NCI-H446 treated with DMSO at 0.1 percent for 48 hours (cell line): ENCODE measurements at regions not wholly inside any gene's neighbourhood (a gene's known extent, or its start where the extent isn't known, plus 50 kb on each side); places are given as distances from the start of the nearest gene placed in this dataset.

Experiments
- DNase-seq: peaks from one replicate; lab custom pipeline; 2025; lab: John Stamatoyannopoulos, UW

DNA sequence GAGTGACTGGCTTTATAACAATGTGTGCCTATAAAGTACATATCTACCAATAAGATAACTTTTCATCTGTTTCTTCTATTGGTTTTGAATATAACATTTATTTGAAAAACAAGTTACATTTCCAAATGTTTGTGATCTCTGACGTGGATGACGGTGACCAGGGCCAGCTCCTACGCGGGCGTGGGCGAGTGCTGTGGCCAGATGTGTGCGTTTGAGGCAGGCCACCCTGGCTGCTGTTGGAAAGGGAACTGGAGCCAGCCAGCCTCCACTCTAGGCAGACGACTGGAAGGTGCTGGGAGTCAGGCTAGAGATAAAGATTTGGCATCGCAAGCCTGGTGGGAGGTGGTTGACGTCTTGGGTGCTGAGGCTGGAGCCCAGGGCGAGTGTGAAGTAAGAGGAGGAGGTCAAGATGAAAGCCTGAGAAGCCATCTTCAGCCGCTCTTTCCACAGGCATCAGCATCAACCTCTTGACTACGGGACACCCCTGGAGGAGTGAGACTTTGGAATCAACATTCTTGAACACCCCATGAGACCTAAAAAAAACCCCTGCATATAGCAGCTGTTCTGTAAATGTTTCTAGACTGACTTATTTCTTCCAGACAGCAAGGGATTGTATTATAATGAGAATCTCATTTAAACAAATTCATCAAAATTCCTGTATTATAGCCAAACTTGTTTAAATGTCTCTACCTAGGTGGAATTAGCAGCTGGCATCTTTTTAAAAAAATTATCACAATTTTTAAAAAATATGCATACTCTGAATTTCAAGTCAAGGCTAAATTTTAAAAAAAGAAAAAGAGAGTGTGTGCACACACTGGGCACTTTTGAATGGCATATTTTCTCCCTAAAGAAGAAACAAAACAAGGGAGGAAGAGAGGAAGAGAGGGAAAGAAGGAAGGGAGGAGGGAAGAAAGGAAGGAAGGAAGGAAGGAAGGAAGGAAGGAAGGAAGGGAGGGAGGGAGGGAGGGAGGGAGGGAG is 112.5 kb upstream of the SLC44A3 start:
- DNase-seq: no peak

DNA sequence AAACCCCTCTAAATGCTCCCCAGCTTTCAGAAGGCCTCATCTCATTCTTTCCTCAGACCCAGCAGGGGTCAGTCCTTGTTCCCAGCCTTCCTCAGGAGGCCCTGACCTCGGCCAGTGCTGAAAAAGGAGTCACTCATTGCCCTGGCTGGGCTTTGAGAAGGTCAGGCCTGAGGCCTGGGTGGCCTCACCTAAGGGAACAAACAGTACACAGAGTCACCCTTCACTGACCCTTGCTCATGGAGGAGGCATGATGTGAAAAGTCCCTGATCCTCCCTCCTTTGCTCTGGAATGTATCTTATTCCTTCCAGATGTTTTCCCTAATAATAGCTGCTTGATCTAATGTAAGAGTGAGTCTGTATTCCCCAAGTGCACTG is 117.7 kb upstream of the SLC44A3 start:
- no peak for DNase-seq

DNA sequence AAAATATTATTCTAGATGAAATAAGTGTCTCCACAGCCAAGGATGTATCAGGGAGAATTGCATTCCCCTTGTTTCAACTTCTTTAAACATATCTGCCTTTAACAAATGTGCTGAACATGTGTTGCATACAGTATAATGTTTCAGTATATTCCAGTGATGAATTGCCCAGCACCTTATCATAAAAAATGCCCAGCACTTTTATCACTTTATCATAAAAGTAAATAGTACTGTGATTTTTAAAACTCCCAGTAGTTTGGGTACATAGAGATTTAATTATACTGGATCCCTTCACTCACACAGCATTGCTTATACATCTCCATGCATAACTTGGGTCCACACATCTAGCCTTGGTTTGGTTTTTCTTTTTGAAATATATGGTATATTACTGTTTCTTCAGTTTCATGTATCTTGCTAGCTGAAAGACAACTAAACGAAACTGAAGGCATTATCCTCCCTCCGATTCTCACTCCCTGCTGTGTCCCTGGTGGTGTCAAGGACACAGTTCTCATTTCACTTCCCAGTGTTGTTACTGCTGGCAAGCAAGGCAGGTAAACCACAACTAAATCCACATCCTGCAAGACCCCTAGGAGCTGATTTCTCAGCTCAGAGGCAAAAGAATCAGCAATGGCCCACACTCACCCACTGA is 118.2 kb upstream of the SLC44A3 start:
- DNase-seq: no peak

DNA sequence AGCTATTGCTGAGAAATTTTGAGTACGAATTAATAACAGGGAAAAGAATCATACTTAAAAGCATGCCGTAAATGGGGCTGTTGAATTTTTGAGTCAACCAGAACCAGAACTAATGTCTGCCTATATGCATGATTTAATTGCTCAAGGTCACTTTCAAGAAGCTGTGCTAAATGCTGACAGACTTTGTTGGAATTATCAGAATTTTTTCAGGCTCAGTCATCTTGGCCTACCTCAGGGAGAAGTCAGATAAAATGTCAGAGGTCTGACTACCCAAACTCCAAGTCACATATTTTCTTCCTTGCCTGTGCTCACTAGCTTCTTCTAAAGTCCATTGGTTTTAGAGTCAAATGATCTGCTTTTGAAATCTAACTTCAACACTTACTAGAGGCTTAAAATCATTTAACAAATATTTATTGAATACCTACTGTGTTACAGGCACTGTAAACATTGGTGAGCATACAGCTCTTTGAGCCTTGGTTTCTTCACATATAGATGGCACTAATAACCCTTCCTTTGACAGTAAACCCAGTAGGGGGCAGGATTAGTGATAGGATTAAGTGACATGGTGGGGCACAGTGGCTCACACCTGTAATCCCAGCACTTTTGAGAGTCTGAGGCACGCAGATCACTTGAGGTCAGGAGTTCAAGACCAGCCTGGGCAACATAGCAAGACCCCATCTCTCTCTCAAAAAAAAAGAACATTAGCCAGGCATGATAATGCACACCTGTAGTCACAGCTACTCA is 121.2 kb upstream of the SLC44A3 start:
- no peak for DNase-seq

DNA sequence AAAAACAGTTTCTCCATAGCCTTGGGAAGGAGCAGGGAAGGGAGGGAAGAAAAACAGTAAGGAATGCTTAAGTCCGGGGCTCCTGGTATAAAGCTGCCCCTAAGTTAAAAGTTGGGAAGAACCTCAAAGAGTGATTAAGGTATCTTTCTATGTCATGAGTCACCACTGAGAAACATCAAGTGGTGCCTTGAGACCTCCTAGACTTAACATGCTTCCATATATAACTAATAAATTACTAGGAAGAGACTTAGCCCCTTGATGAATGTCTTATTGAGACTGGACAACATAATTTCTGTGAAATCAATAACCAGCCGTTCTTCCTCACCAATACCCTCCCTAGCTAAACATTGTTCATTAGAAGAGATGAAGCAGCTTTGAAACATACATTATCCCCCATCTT is 121.8 kb upstream of the SLC44A3 start:
- DNase-seq: no peak

DNA sequence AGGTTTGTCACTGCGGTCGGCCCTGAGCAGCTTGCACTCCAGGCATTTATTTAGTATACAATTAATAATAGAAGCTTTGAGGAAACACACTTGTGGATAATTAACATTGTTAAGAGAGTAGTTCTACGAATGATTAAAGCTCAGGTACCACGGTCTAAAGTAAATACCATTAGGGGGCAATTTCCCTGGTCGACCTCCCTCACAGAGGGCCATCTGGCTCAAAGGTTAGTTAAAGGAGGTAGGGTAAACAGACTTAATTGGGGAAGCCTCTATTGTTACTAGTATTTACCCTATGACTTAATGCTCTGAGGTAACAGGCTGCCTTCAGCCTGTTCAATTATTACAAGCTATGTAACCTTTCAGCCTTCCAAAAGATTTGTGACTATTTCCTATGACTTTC is 122.3 kb upstream of the SLC44A3 start:
- no peak for DNase-seq

DNA sequence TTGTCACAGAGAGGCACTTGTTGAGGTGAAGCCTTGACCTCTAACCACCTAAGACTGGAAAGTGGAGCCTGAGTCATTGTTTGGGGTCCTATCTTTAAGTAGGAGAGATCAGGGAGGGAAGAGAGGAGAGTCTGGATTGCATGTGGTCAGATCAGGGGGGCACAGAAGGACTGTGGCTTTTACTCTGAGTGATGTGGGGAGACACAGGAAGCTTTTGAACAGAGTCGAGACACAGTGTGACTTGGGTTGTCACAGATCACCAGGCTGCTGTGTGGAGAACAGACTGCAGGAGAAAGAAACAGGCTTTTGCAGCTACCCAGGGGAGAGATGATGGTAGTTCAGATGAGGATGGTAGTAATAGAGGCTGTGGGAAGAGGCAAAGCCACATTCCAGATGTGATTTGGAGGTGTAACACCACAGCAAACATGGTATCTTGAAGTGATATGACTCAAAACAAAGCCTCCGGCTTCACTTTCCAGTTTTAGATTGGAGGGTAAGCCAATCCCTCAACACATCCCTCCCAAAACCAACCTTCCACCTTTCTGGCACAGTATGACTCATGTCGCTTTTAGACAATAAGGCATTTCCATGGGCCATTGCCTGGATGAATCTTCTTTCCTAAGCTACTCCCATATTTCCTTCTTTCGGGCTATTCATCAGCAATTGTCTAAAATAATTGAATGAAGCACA is 125.8 kb upstream of the SLC44A3 start:
- DNase-seq: no peak

DNA sequence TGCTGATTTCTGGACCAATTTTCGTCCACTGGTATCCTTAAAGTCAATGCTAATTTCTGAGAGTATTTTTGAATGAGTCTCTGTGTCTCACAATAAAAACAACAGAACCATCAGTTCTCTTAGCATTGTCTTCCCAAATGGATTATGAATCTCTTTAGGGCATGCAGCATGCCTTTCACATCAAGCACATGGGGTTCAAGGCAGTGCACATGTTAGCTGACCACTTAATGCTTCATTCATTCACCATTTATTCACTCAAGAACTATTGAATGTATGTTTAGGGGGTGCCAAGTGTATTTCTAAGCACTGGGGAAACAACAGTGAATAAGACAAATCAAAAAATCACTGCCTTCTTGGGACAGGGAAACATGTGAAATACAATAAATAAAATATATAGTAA is 126.7 kb upstream of the SLC44A3 start:
- DNase-seq: no peak

DNA sequence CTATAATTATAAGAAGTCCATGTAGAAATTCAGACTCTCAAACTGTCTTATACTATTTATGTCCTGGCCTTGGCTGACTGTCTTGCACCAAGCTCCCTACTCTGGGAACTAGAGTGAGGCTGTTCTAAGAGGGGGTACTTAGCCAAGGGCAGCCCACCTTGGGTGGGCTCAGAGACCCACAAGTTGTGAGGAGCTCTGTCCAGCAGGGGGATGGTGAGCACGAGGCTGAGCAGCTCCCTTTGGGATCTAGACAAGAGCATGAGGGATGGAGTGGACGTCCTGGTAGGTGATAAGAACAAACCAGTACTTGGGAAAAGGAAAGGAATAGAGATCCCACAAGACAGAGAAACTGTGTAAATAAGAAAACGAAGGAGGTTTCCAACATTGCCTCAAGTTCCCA is 127.1 kb upstream of the SLC44A3 start:
- DNase-seq: no peak

DNA sequence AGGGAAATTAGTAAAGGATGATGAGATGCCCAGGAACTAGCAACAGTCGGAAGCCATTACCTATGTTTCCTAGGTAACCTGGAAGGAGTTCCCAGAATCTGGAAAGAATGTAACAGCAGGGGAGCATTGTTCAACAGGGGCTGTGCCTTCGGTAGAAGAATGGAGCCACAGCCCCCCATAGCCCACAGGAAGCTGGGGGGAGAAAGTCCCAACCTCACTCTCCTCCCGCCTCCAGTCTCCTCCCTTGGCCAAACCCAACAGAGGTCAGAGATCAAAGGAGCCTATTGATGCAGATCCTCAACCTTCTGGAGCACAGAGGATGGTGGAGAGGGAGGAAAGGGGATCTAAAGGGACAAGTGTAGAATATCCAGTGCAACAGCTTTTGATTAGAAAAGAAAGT is 131.5 kb upstream of the SLC44A3 start:
- no peak for DNase-seq

DNA sequence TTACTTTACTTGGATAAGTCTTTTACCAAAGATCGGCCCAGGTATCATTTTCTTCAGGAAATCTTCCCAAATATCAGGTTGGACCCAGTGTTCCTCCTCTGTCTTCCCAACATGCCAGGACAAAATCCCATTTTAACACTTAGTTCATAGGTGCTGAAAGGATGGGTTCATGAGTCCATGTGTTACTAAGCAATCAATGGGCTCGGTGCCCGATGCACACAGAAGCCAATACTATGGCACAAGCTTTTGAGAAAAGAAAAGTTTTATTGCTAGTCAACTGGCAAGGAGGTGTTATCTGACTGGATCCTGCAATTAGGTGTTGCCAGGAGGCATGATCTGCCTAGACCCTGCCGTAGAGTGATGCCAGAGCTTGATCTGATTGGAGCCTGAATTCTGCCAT is 133.3 kb upstream of the SLC44A3 start:
- no peak for DNase-seq

DNA sequence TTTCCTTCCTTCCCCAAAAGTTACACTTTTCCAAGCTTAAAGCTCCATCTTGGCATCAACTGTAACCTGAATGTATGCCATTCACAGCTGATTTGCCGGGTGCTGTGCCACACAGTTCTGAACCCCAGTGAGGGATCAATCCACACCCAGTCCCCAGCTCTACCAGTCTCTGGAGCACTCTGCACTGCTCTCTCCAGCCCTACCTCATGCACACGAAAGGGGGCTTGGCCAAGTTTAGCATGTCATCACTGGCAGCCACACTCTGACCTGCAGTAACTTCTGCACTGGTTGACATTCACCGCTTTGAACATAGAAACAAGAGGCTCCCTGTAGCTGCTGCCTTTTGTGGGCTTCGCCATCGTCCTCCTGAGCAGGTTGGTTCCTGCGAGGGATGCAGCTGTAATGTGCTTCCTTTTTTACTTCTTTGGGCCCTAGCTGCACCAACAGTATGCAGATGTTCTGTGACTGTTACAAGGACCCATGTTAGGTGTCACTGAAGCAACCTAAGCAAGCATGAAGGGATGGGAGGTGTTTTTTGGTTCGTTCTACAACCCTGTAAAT is 135.4 kb upstream of the SLC44A3 start:
- no peak for DNase-seq

DNA sequence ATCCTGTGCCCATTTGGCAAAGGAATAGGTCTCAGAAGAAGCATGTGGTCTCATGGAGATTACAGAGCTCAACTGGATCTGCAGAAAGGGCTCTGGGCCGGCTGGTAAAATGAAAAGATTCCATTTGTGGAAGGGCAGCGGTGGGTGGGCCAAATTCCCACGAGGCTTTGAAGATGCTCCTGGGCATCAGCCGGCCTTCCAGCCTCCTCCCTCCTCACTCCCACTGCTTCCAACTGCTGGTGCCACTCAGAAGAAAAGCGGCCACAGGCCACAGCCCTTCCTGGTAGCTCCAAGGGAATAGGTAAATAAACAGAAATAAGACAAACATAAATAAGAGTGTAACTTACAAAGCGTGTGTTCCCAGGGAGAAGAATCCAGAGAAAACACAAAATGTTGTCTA is 136.3 kb upstream of the SLC44A3 start:
- no peak for DNase-seq

DNA sequence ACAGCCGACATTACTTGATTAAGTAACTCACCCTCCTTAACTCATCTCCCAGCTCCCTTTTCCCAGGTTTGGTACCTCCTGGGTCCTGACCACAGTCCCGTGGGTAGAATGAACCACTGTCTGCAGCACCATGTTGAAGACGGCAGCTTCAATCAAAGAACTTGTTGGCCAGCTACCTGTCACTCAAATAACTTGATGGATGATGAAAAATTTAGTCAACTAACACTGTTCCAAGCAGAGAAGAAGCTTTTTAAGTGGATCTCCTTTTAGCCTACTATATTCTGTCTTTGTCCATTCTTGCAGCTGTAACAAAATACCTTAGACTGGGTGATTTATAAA is 138.4 kb upstream of the F3 start:
- DNase-seq: no peak

DNA sequence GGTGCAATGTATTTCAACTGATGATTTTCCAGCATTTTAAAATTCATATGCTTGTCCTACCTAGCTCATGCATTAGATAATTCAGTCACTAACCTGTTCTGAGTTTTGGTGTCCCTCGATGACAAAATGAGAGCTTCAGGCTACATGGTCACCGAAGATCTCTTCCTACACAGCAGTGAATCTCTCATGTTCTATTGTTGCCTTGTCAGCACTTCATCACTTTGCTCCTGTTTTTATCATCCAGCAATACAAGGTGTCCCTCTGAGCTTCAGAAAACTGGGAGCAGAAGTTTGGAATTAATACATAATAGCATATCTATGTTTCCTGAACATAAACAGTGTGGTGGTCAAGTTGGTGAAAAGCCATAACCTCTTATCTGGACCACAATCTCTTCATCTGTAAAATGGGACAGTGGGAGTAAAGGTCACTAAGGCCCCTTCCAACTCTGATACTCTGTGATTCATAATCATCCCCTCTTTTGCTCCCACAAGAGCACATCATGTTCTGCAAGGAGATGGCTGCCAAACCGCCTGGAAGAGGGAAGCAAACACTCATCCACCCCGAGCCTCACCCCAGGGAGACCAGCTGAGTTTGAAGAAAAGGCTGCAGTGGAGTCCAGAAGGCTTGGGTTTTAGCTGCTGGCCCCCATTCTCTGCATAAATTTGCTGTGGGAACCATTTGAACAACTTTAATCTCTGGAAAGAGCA is 137.9 kb upstream of the F3 start:
- no peak for DNase-seq

DNA sequence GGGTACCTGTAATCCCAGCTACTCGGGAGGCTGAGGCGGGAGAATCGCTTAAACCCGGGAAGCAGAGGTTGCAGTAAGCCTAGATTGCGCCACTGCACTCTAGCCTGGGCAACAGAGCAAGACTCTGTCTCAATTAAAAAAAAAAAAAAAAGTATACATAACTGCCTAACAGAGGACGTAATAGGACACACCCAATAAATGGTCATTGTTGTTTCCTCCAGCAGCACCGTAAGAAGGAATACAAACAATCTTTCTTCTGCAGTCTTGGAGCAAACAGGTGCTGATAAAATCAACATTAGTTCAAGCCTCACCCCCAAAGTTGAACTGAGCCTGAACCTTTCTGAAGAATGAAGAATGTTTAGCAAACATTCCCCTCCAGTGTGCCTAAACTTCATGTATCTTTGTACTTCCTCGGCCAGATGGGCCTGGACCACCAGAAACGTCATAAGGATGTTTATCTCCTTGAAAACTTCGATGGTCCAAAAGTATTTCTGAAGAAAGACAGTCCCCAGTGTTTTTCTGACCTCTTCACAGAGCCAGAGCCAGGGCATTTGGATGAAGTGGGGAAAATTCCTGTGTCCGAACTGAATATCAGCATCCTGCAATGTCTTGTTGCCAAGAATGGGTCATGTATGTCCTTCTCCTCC is 136.8 kb upstream of the F3 start:
- no peak for DNase-seq

DNA sequence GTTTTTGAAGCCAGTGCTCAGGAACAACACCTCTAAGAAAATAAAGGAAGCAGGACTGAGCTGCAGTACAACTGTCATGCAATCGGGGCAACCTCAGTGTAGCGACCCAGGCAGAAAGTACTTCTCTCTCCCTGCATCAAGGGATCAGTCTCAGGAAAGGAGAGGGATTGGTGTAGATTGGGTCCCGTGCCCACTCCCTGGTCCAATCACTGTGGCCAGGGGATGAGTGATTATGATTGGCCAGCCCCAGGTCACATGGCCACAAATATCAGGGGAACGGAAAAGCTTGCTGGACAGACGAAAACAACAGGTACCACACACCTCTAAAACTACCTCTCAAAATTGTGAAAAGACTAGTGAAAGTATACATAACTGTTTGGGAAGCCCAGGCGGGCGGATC is 136.2 kb upstream of the F3 start:
- peak; percentile 5 for DNase-seq

DNA sequence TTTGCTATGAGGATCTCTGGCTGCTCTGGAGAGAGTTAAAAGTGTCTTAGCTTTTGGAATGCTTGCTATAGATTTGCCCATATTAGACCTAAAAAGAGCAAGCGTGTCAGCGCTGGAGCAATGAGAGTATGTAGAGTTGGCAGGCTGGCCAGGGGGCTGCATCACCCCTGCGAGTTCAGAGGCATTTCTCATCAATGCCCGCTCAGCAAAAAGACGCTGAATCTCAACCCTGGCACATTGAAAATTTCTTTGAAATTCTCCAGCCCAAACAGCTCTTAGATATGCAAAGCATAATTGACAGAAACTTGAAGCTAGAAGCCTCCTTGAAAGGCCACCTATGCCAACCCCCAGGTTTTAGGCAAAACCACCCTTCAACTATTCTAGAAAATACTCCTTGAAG is 135.5 kb upstream of the F3 start:
- no peak for DNase-seq

DNA sequence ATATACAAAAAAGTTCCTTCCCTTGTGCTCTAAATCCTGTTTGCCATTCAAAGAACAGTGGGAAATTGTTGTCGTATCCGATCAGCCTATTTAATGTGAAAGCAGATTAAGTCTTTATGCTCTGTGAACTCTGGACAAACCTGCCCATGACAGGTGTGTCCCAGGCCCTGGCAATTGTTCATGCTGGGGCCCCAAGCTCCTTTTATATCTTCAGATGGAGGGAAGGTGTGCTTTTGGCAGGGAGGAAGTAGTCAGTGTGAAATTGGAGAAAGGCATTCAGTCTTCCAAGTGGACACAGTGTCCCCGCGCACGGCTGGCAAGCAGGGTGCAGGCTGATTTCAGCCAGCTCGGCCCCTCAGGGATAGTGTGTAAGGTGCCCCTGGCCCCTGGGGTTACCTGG is 135.1 kb upstream of the F3 start:
- no peak for DNase-seq

DNA sequence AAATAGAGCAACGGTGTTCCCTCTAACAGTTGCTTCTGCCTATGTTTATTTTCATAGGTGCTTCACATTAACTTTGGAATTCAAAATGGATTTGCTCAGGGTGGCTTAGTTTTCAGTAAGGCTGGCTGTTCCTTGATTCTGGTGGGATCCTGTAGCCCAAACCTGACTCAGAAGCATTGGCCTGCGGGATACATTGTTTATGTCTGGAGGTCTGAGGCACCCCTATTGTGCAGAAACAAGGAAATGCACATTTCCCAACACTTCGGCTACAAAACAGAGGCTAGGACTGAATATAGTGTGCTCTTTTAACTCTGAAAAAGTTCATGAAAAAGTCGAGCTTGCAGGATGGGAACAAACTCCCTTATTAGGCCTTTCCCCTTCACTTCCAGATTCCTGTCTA is 133.8 kb upstream of the F3 start:
- no peak for DNase-seq

DNA sequence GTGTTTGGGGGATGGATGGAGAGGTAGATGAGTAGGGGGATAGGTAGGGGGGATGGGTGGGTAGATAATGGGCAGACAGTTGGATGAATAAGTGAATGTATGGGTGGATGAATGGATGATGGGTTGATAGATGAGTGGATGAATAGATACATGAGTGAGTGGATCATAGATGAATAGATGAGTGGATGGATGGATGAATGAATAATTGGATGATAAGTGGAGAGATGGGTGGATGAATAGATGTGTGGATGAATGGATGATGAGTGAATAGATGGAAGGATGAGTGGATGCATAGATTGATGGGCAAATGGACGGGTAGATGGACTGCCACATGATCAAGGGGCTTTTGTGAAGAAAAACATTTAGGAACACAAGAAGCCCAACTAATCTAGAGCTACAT is 133.3 kb upstream of the F3 start:
- DNase-seq: no peak
